ENCODE measurements at regions not wholly inside any gene's neighbourhood (a gene's known extent, or its start where the extent isn't known, plus 50 kb on each side); places are given as distances from the start of the nearest gene placed in this dataset.

GRCh38 chr21:24276204-24276603 lies 1331.1 kb downstream of the MRPL39 start:
- no peak for TF ChIP-seq POLR2AphosphoS5 (IDR thresholded peaks at IDR 0.05; ENCODE audit: borderline replicate concordance, low read depth, low read length)
- TF ChIP-seq EZH2 (IDR thresholded peaks at IDR 0.05) = no peak

Data from SK-N-MC (cell line).